GM18498 (cell line): ENCODE measurements at regions not wholly inside any gene's neighbourhood (a gene's known extent, or its start where the extent isn't known, plus 50 kb on each side); places are given as distances from the start of the nearest gene placed in this dataset.

ENCODE experiments used
- ATAC-seq: cut with Tn5 transposase; IDR thresholded peaks from one replicate; pipeline ENCODE4 v1.9.1; 2021; ENCODE audit warnings: mild to moderate bottlenecking, moderate library complexity; ENCODE audit not compliant: unreplicated experiment

GRCh38 chr6:44674226-44675155 is 287.0 kb downstream of the CDC5L start:
- no peak for ATAC-seq

GRCh38 chr6:44675449-44675848 is 287.9 kb downstream of the CDC5L start:
- no peak for ATAC-seq

- ATAC-seq = no peak
Measured at GRCh38 chr6:44676246-44676790, 288.8 kb downstream of the CDC5L start.

GRCh38 chr6:44676826-44677433 is 289.4 kb downstream of the CDC5L start:
- ATAC-seq = no peak

- ATAC-seq = no peak
Measured at GRCh38 chr6:44678252-44678935, 290.9 kb downstream of the CDC5L start.

GRCh38 chr6:44679438-44680201 is 292.1 kb downstream of the CDC5L start:
- ATAC-seq = no peak

GRCh38 chr6:44680202-44680720 is 292.8 kb downstream of the CDC5L start:
- ATAC-seq = no peak

- no peak for ATAC-seq
Measured at GRCh38 chr6:44681761-44682160, 294.3 kb downstream of the CDC5L start.

GRCh38 chr6:44682280-44682679 is 294.8 kb downstream of the CDC5L start:
- no peak for ATAC-seq

GRCh38 chr6:44682987-44683779 is 295.7 kb downstream of the CDC5L start:
- ATAC-seq = no peak

- no peak for ATAC-seq
Measured at GRCh38 chr6:44685213-44685612, 297.7 kb downstream of the CDC5L start.

GRCh38 chr6:44696099-44696498 is 308.6 kb downstream of the CDC5L start:
- ATAC-seq = no peak

GRCh38 chr6:44696686-44697085 is 309.2 kb downstream of the CDC5L start:
- ATAC-seq = no peak

- ATAC-seq = no peak
Measured at GRCh38 chr6:44697327-44697726, 309.8 kb downstream of the CDC5L start.

GRCh38 chr6:44698602-44699001 is 311.1 kb downstream of the CDC5L start:
- ATAC-seq = no peak

- ATAC-seq = no peak
Measured at GRCh38 chr6:44699082-44699481, 311.6 kb downstream of the CDC5L start.

- ATAC-seq = no peak
Measured at GRCh38 chr6:44699851-44700250, 312.3 kb downstream of the CDC5L start.

GRCh38 chr6:44700422-44700821 is 312.9 kb downstream of the CDC5L start:
- ATAC-seq = no peak

GRCh38 chr6:44701038-44701636 is 313.6 kb downstream of the CDC5L start:
- no peak for ATAC-seq
